GM12891 (cell line): ENCODE measurements at regions not wholly inside any gene's neighbourhood (a gene's known extent, or its start where the extent isn't known, plus 50 kb on each side); places are given as distances from the start of the nearest gene placed in this dataset.

Experiments
- POLR2A ChIP-seq: IDR thresholded peaks from 2 replicates; pipeline ENCODE4 v1.6.1; 2011; ENCODE audit warnings: low read depth, low read length, control low read depth
- POLR2AphosphoS5 ChIP-seq: IDR thresholded peaks from 2 replicates; pipeline ENCODE4 v1.6.1; 2011; ENCODE audit warnings: low read depth, low read length, control low read depth
- POU2F2 ChIP-seq: IDR thresholded peaks from 2 replicates; pipeline ENCODE4 v1.6.1; 2011; ENCODE audit warnings: low read depth, mild to moderate bottlenecking, control low read depth, low read length, moderate library complexity
- SPI1 ChIP-seq: IDR thresholded peaks from 2 replicates; pipeline ENCODE4 v1.6.1; 2011; ENCODE audit warnings: low read depth, low read length, control low read depth
- TAF1 ChIP-seq: IDR thresholded peaks from 2 replicates; pipeline ENCODE4 v1.6.1; 2011; ENCODE audit warnings: low read depth, low read length, control low read depth

- no peak for TF ChIP-seq POLR2A
- TF ChIP-seq POLR2AphosphoS5, result no peak
- TF ChIP-seq SPI1, result no peak
- no peak for TF ChIP-seq TAF1
- no peak for TF ChIP-seq POU2F2
These were observed 121.9 kb upstream of the JUN start for GRCh38 chr1:58905628-58906221.
